K562 (cell line): ENCODE measurements at regions not wholly inside any gene's neighbourhood (a gene's known extent, or its start where the extent isn't known, plus 50 kb on each side); places are given as distances from the start of the nearest gene placed in this dataset.

Source experiments
- ATAC-seq: fragments of 200-7000 bp; cut with Tn5 transposase; 3 replicates; pipeline ENCODE4 v1.9.1; 2020; ENCODE audit warnings: moderate library complexity
- BruUV-seq: library from RNA; stranded (reverse); fragments of 400-500 nt; replicated peaks from 2 replicates; lab custom pipeline; 2021; lab: Mats Ljungman, UMichigan
- CTCF ChIA-PET: fragments of 300-600 bp; formaldehyde crosslinking; extraction: SDS; loops from one replicate; lab custom pipeline; 2021; ENCODE audit warnings: low intra/inter-chr PET ratio; lab: Yijun Ruan, JAX
- POLR2A ChIA-PET: fragments of 300-600, 350-650 bp; sonication (Branson Sonifier 250); formaldehyde crosslinking; extraction: SDS; loops from one replicate; lab custom pipeline; 2021; ENCODE audit warnings: antibody characterized with exemption, inconsistent platforms; lab: Yijun Ruan, JAX
- DNase-seq, 4 experiments: peaks; one replicate each; pipeline versions ENCODE4 v3.0.0 to v3.0.0-alpha.2; 2011 to 2018; ENCODE audit warnings: low spot score in 3 of 4, mixed read lengths in 3 of 4; ENCODE audit errors: extremely low read depth in 1 of 4
- FAIRE-seq: peaks from 2 replicates; lab custom pipeline; 2011; peaks lifted over from hg19 to GRCh38; lab: Jason Lieb, UNC
- H2AFZ ChIP-seq: 2 replicates; pipeline ENCODE4 v1.6.0; 2011; ENCODE audit warnings: low read depth, low read length, control low read depth, inconsistent platforms
- H3K27ac ChIP-seq: fragments of 200-600 bp; 3 replicates; pipeline ENCODE4 v1.8.0; 2011; ENCODE audit warnings: low read depth, mild to moderate bottlenecking, control low read depth, inconsistent platforms, low read length, moderate library complexity, mixed read lengths; ENCODE audit errors: extremely low read depth
- H3K27me3 ChIP-seq, 2 experiments: fragments of 300-600 bp in 1 of 2; 2 replicates in 1 of 2; 3 replicates in 1 of 2; pipeline versions ENCODE4 v1.6.0 to v1.8.0; 2011; ENCODE audit warnings: inconsistent platforms in 2 of 2, low read length in 2 of 2, mild to moderate bottlenecking in 1 of 2, mixed read lengths in 1 of 2, moderate library complexity in 1 of 2; ENCODE audit not compliant: control insufficient read depth in 2 of 2, insufficient read depth in 2 of 2
- H3K36me3 ChIP-seq: fragments of 300-600 bp; 3 replicates; pipeline ENCODE4 v1.8.0; 2011; ENCODE audit warnings: mild to moderate bottlenecking, low read length, inconsistent platforms; ENCODE audit not compliant: control insufficient read depth, insufficient read depth
- H3K4me1 ChIP-seq, 2 experiments: fragments of 200-600 bp in 1 of 2; replicated peaks in 1 of 2; 2 replicates in 1 of 2; 3 replicates in 1 of 2; pipeline versions ENCODE4 v1.5.1 to v1.8.0; 2011; ENCODE audit warnings: inconsistent platforms in 2 of 2, low read length in 2 of 2, mild to moderate bottlenecking in 1 of 2, mixed read lengths in 1 of 2, moderate library complexity in 1 of 2; ENCODE audit not compliant: control insufficient read depth in 2 of 2, insufficient read depth in 2 of 2
- H3K4me2 ChIP-seq: 2 replicates; pipeline ENCODE4 v1.6.1; 2011; ENCODE audit warnings: low read length, control low read depth, inconsistent platforms, mixed read lengths; ENCODE audit not compliant: insufficient read depth
- H3K4me3 ChIP-seq: fragments of 200-600 bp; sonication (generic), shearing (Covaris generic); 2 replicates; pipeline ENCODE4 v1.5.1; 2016; ENCODE audit warnings: control low read depth, inconsistent platforms
- H3K79me2 ChIP-seq: fragments of 200-600 bp; 3 replicates; pipeline ENCODE4 v1.8.0; 2011; ENCODE audit warnings: low read length, inconsistent platforms; ENCODE audit not compliant: control insufficient read depth, insufficient read depth
- H3K9ac ChIP-seq, 2 experiments: 2 replicates each; pipeline versions ENCODE4 v1.6.0 to v1.6.1; 2011; ENCODE audit warnings: low read depth in 2 of 2, low read length in 2 of 2, control low read depth in 1 of 2, inconsistent platforms in 1 of 2, mild to moderate bottlenecking in 1 of 2, mixed read lengths in 1 of 2; ENCODE audit not compliant: insufficient read depth in 1 of 2
- H3K9me1 ChIP-seq: one replicate; pipeline ENCODE4 v1.6.0; 2011; ENCODE audit warnings: inconsistent platforms, mild to moderate bottlenecking, low read length, moderate library complexity; ENCODE audit not compliant: control insufficient read depth, insufficient read depth
- H3K9me3 ChIP-seq: replicated peaks from 2 replicates; pipeline ENCODE4 v1.5.1; 2011; ENCODE audit warnings: low read depth, low read length, inconsistent platforms; ENCODE audit not compliant: control insufficient read depth, insufficient read depth
- H4K20me1 ChIP-seq: replicated peaks from 2 replicates; pipeline ENCODE4 v1.6.1; 2011; ENCODE audit warnings: low read length, inconsistent platforms, mixed read lengths; ENCODE audit not compliant: control insufficient read depth, insufficient read depth
- HDAC2 ChIP-seq: fragments of 450-650 bp; IDR thresholded peaks from 2 replicates; pipeline ENCODE4 v1.6.1; 2016; ENCODE audit warnings: mild to moderate bottlenecking
- NCOR1 ChIP-seq: fragments of 450-650 bp; IDR thresholded peaks from 2 replicates; pipeline ENCODE4 v1.6.1; 2016; ENCODE audit warnings: mild to moderate bottlenecking, moderate library complexity
- NR4A1 ChIP-seq, 2 experiments: fragments of 250-450 bp in 1 of 2; fragments of 450-650 bp in 1 of 2; sonication (Bioruptor Pico) in 1 of 2; IDR thresholded peaks; 2 replicates each; pipeline versions ENCODE4 v1.4.0 to v1.6.1; 2016 to 2020; ENCODE audit warnings: mild to moderate bottlenecking in 2 of 2, missing compliant biosample characterization in 1 of 2, missing genetic modification characterization in 1 of 2, moderate library complexity in 1 of 2
- RBM25 ChIP-seq: fragments of 200-400 bp; formaldehyde crosslinking; IDR thresholded peaks from 2 replicates; pipeline ENCODE4 v1.6.1; 2018; ENCODE audit warnings: low read length, low read depth, moderate library complexity; ENCODE audit not compliant: severe bottlenecking
- WGBS: fragments of 100-300 bp; shearing (Covaris generic); methylation state at CpG from one replicate; pipeline ENCODE4 v1.1.6; 2016; ENCODE audit warnings: low coverage, mixed read lengths; ENCODE audit not compliant: insufficient coverage; ENCODE audit errors: missing lambda C conversion rate; 5-methylcytosine and 5-hydroxymethylcytosine counted together
- in situ Hi-C: fragments of 300-500 bp; cut with MboI; formaldehyde crosslinking; loops from 4 replicates; pipeline ENCODE4 v1.15.0; 2018; ENCODE audit warnings: inconsistent platforms, mixed read lengths
- intact Hi-C: fragments of 100-400 bp; cut with micrococcal nuclease; formaldehyde crosslinking; loops from 2 replicates; pipeline ENCODE4 v1.14.2; 2022
- TF ChIP-seq, protein P1 (sequence below): fragments of 250-450 bp; sonication (Bioruptor Pico); IDR thresholded peaks from 2 replicates; pipeline ENCODE4 v1.9.0; 2021; ENCODE audit warnings: mild to moderate bottlenecking, inconsistent platforms

DNA sequence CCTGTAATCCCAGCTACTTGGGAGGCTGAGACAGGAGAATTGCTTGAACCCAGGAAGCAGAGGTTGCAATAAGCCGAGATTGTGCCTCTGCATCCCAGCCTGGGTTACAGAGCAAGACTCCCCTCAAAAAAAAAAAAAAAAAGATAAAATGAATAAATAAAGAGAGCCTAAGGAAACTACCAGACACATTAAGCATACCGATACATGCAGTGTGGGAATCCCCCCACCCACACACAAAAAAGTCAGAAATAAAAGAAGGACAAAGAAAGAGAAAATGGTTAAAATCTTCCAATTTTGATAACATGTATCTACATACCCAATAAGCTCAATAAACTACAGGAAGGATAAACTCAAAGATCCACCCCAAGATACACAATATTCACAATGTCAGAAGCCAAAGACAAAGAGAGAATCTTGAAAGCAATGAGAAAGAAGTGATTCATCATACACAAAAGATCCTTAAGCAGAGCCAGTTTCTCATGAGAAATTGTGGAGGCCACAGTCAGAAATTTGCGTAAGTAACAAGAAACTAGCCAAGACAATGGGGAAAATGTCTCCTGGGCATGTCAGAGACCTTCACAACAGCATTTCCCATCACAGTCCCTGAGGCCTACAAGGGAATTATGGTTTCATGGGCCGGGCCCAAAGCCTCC is 1197.0 kb downstream of the AMY1C start:
- Histone ChIP-seq H3K4me2 (no peak overlapping the region), H3K27me3 (no peaks in the 10 kb centered on the region), H3K9me3 (no peaks in the 10 kb centered on the region), H3K4me3 (no peak overlapping the region), H3K36me3 (no peaks in the 10 kb centered on the region), H3K27ac (no peak overlapping the region), H3K79me2 (no peaks in the 10 kb centered on the region), H2AFZ (no peak overlapping the region), H3K9me1 (no peaks in the 10 kb centered on the region), H4K20me1 (no peaks in the 10 kb centered on the region), H3K4me1 (no peaks in the 10 kb centered on the region), H3K9ac (no peak overlapping the region)
- in situ Hi-C loops (no loop called here), intact Hi-C loops (no loop called here)
- ChIA-PET POLR2A (no interaction called here), CTCF (no interaction called here)
- DNase-seq = no peak
- 0% methylated on average over 3 of the region's 4 CpGs for WGBS
- FAIRE-seq = no peak
- no TSS peak for BruUV-seq
- TF ChIP-seq HDAC2 = no peak
- no peak for TF ChIP-seq RBM25
- TF ChIP-seq, protein P1, sequence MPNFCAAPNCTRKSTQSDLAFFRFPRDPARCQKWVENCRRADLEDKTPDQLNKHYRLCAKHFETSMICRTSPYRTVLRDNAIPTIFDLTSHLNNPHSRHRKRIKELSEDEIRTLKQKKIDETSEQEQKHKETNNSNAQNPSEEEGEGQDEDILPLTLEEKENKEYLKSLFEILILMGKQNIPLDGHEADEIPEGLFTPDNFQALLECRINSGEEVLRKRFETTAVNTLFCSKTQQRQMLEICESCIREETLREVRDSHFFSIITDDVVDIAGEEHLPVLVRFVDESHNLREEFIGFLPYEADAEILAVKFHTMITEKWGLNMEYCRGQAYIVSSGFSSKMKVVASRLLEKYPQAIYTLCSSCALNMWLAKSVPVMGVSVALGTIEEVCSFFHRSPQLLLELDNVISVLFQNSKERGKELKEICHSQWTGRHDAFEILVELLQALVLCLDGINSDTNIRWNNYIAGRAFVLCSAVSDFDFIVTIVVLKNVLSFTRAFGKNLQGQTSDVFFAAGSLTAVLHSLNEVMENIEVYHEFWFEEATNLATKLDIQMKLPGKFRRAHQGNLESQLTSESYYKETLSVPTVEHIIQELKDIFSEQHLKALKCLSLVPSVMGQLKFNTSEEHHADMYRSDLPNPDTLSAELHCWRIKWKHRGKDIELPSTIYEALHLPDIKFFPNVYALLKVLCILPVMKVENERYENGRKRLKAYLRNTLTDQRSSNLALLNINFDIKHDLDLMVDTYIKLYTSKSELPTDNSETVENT (CRISPR knock-in tag) = no peak
- TF ChIP-seq NCOR1 = no peak
- no peak for TF ChIP-seq NR4A1 (CRISPR knock-in tag; IDR thresholded peaks at IDR 0.05)
- TF ChIP-seq NR4A1 (tag; IDR thresholded peaks at IDR 0.05) = no peak
- ATAC-seq = no peak
